NCI-H2171 (cell line): ENCODE measurements at regions not wholly inside any gene's neighbourhood (a gene's known extent, or its start where the extent isn't known, plus 50 kb on each side); places are given as distances from the start of the nearest gene placed in this dataset.
A peak's percentile ranks its signal among the peaks of the same experiment; 100 is the strongest.
"Not testable (repeated sequence)": the region's sequence is repeated elsewhere in the genome, so short reads cannot be mapped to it uniquely, and the experiment has no call there.

Source experiments
- DNase-seq: peaks from one replicate; lab custom pipeline; 2025; lab: John Stamatoyannopoulos, UW

- no peak for DNase-seq
Measured at GRCh38 chr14:101634850-101635748, 73.8 kb downstream of the DIO3 start.

- DNase-seq = no peak
Measured at GRCh38 chr14:101635749-101636560, 74.7 kb downstream of the DIO3 start.

- no peak for DNase-seq
Measured at GRCh38 chr14:101639241-101639833, 78.0 kb downstream of the DIO3 start.

GRCh38 chr14:101643651-101644050 lies 82.4 kb downstream of the DIO3 start:
- no peak for DNase-seq

DNA sequence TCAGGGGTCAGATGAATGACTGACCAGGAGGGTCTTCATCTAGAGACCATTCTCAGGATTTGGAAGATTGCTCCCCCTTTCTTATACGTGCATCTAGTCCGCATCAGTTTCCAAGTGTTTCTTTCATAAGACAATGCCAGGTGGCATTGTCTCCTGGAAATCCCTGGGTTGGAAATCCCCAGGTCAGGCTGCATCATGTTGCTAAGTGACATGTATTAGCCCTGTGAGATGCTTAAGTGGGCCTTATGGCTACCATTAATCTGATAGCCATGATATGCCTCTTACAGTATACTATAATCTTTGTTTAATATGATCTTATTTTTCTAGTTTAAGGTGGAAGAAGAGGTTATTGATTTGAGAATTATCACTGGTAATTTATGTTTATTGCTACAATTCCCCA lies 92.8 kb downstream of the DIO3 start:
- DNase-seq = no peak

DNA sequence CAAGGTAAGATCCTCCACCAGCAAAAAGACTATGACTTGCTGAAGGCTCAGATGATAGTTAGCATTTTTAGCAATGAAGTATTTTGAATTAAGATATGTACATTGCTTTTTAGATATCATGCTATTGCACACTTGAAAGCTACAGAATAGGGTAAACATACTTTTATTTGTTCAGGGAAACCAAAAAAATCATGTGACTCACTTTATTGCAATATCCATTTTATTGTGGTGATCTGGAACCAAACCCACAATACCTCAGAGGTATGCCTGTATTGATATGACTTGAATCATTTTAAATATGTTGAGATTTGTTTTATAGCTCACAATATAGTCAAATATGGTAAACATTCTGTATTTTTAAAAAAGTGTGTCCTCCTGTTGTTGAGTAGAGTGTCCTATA lies 96.1 kb downstream of the DIO3 start:
- no peak for DNase-seq

DNA sequence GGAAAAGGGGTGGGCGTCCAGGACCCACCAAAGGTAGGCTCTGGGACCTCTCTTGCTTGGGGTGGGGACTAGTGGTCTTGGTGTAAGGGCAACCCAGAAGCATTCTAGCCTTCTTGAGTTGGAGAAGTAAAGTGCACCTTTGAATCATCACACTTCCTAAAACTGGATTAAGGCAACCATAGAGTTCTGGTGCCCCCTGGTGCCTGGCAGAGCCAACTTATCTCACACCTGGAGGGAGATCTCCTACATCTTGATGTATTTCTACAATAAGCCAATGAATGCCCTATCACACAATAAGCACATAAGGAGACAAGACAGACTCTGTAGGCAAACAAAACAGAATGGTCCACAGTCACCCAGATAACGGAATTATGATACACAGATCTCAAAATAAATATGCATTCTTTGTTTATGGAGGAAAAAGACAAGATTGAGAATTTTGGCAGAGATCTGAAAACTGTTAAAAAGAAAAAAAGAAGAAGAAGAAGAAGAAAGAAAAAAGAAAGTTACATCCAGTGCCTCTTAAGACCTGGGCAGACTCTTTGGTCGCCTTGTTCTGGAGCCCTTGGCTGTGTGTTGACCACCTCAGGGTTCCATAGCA lies 95.9 kb upstream of the PPP2R5C start:
- DNase-seq = peak; percentile 45

DNA sequence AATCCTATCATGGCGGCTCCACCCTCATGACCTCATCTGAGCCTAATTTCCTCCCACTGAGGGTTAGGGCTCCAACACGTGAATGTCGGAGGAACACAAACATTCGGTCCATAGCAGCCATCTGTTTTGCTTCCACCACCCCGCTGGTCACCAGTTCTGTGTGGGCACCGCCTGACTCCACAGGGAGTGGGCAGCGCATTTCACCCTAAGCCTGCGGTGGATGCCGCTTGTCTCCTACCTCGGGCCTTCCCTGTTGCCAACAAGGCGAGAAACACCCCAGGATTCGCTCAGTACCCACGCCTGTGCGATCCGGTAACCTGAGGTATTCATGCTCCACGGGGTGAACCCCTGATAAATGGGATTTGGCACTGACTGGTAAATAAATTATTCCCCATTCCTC lies 95.2 kb upstream of the PPP2R5C start:
- DNase-seq = no peak

- DNase-seq = no peak
Measured at GRCh38 chr14:101669629-101670028, 91.9 kb upstream of the PPP2R5C start.

DNA sequence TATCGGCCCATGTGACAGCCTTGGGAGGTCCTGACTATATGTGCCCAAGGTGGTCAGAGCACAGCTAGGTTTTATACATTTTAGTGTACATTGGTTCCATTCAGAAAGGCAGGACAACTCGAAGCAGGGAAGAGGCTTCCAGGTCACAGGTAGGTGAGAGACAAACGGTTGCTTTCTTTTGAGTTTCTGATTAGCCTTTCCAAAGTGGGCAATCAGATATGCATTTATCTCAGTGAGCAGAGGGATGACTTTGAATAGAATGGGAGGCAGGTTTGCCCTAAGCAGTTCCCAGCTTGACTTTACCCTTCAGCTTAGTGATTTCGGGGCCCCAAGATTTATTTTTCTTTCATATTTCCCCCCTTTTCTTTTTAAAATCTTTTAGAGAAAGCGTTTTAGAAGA lies 87.6 kb upstream of the PPP2R5C start:
- DNase-seq = no peak

DNA sequence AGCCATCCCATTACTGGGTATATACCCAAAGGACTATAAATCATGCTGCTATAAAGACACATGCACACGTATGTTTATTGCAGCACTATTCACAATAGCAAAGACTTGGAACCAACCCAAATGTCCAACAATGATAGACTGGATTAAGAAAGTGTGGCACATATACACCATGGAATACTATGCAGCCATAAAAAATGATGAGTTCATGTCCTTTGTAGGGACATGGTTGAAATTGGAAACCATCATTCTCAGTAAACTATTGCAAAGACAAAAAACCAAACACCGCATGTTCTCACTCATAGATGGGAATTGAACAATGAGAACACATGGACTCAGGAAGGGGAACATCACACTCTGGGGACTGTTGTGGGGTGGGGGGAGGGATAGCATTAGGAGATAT lies 85.7 kb upstream of the PPP2R5C start:
- DNase-seq = not testable (repeated sequence)

DNA sequence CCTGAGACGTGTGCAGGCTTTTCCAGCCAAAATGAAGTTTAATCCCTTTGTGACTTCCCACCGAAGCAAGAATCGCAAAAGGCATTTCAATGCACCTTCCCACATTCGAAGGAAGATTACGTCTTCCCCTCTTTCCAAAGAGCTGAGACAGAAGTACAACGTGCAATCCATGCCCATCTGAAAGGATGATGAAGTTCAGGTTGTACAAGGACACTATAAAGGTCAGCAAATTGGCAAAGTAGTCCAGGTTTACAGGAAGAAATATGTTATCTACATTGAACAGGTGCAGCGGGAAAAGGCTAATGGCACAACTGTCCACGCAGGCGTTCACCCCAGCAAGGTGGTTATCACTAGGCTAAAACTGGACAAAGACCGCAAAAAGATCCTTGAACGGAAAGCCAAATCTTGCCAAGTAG lies 83.6 kb upstream of the PPP2R5C start:
- DNase-seq = not testable (repeated sequence)

DNA sequence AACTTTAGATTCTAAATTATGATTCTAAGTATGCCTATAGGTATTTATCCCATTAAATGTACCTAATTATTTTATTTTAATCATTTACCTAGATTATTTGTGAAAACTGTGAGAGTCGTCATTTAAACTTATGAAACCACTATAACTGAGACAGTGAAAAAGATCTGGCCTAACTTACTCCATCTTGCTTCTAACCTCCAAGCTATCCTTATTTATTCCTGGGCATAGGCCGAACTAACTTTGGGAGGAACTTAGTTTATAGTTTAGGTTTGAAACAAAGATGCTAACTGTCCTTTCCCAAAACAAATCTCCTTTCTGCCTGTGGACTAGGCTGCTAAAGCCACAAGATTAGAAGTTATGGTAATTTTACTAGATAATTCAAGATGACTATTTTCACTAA lies 79.7 kb upstream of the PPP2R5C start:
- DNase-seq = no peak

- no peak for DNase-seq
Measured at GRCh38 chr14:101683365-101683764, 78.1 kb upstream of the PPP2R5C start.

- DNase-seq = no peak
Measured at GRCh38 chr14:101687756-101688546, 73.6 kb upstream of the PPP2R5C start.

GRCh38 chr14:101689039-101689501 lies 72.4 kb upstream of the PPP2R5C start:
- no peak for DNase-seq

GRCh38 chr14:101689966-101690365 lies 71.5 kb upstream of the PPP2R5C start:
- not testable (repeated sequence) for DNase-seq

DNA sequence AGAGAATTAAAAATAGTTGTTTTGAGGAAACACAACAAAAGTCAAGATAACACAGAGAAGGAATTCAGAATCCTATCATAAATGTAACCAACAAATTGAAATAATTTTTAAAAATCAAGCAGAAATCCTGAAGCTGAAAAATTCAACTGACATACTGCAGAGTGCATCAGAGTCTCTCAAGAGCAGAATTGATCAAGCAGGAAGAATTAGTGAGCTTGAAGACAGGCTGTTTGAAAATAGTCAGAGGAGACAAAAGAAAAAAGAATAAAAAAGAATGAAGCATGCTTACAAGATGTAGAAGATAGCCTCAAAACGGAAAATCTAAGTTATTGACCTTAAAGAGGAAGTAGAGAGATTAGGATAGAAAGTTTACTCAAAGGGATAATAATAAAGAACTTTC lies 65.8 kb upstream of the PPP2R5C start:
- no peak for DNase-seq

DNA sequence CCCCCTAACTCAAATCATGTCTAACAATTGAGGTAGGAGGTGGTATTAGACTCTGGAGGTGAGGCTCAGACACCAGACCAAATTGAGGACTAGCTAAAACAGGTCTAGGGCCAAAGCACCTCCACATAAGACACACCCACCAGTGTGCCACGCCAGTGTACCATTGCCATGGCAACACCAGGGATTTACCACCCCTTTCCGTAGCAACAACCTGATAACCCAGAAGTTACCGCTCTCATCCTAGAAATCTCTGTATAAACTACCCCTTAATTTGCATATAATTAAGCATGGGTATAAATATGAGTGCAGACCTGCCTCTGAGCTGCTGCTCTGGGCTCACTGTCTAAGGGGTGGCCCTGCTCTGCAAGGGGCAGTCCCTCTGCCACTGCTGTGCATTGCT lies 57.4 kb upstream of the PPP2R5C start:
- no peak for DNase-seq

GRCh38 chr14:101705733-101706508 lies 55.6 kb upstream of the PPP2R5C start:
- DNase-seq = no peak
